Upper lobe of left lung (tissue), 6 donors: ENCODE measurements at regions not wholly inside any gene's neighbourhood (a gene's known extent, or its start where the extent isn't known, plus 50 kb on each side); places are given as distances from the start of the nearest gene placed in this dataset.
A peak's percentile ranks its signal among the peaks of the same experiment; 100 is the strongest.

Source experiments
- ATAC-seq, 2 donors: fragments of 200-7000 bp; cut with Tn5 transposase; one replicate each; pipeline ENCODE4 v1.9.1; 2022; ENCODE audit warnings: mild to moderate bottlenecking in 2 of 2, moderate library complexity in 2 of 2; ENCODE audit not compliant: low FRiP score in 2 of 2
- DNase-seq, 2 donors: peaks; one replicate each; pipeline ENCODE4 v3.0.0-alpha.2; 2019 to 2020
- H3K27ac ChIP-seq, 4 donors: fragments of 200-600 bp; sonication (generic); one replicate each; pipeline ENCODE4 v1.5.1; 2016 to 2019
- H3K27me3 ChIP-seq, 4 donors: fragments of 200-600 bp; sonication (generic); one replicate each; pipeline ENCODE4 v1.5.1; 2017 to 2019
- H3K36me3 ChIP-seq, 4 donors: fragments of 200-600 bp; sonication (generic); one replicate each; pipeline ENCODE4 v1.5.1; 2016 to 2019
- H3K4me1 ChIP-seq, 4 donors: fragments of 200-600 bp; sonication (generic); one replicate each; pipeline ENCODE4 v1.5.1; 2018 to 2019
- H3K4me3 ChIP-seq, 4 donors: fragments of 200-600 bp; sonication (generic); one replicate each; pipeline ENCODE4 v1.5.1; 2017 to 2019; ENCODE audit warnings: mild to moderate bottlenecking in 2 of 4, moderate library complexity in 1 of 4
- H3K9me3 ChIP-seq, 4 donors: fragments of 200-600 bp; sonication (generic); one replicate each; pipeline ENCODE4 v1.5.1; 2018 to 2019
- CTCF ChIP-seq, 6 experiments: fragments of 450-650 bp in 4 of 6; fragments of 200-600 bp in 2 of 6; sonication (generic) in 2 of 6; IDR thresholded peaks; one replicate each; pipeline ENCODE4 v1.5.1; 2016 to 2019; ENCODE audit warnings: antibody characterized with exemption in 6 of 6
- EP300 ChIP-seq, 4 donors: sonication (generic); formaldehyde crosslinking; IDR thresholded peaks; one replicate each; pipeline ENCODE4 v1.5.1; 2017; ENCODE audit warnings: antibody characterized with exemption in 4 of 4, control low read depth in 2 of 4
- POLR2A ChIP-seq, 4 donors: fragments of 450-650 bp; IDR thresholded peaks; one replicate each; pipeline ENCODE4 v1.5.1; 2016 to 2017; ENCODE audit warnings: antibody characterized with exemption in 4 of 4, mild to moderate bottlenecking in 2 of 4
- POLR2AphosphoS5 ChIP-seq, 2 donors: sonication (generic); formaldehyde crosslinking; IDR thresholded peaks; one replicate each; pipeline ENCODE4 v1.5.1; 2017; ENCODE audit warnings: antibody characterized with exemption in 2 of 2
- WGBS, 2 donors: methylation state at CpG; one replicate each; pipeline ENCODE4 v1.1.5; 2017 to 2018; 5-methylcytosine and 5-hydroxymethylcytosine counted together
- donor health status: DM: no; HTN: no; CAD: no; lungs with moderate emphysema.
- donor health status: DM: no; HTN: yes; CAD: no; lungs with severe emphysema.

- 83 to 96% methylated on average over 3 to 4 of the region's 4 CpGs for WGBS, 2 donors
- TF ChIP-seq POLR2A (IDR thresholded peaks at IDR 0.05) = no peak
- TF ChIP-seq CTCF (IDR thresholded peaks at IDR 0.05) = no peak
- TF ChIP-seq EP300 (IDR thresholded peaks at IDR 0.05) = no peak
- TF ChIP-seq POLR2AphosphoS5 (IDR thresholded peaks at IDR 0.05) = no peak
- no peaks in the 10 kb centered on the region for H3K36me3 ChIP-seq
- no peak overlapping the region for H3K27ac ChIP-seq
- H3K9me3 ChIP-seq = no peaks in the 10 kb centered on the region
- no peak overlapping the region for H3K4me3 ChIP-seq
- no peak for ATAC-seq
- H3K4me1 ChIP-seq = no peaks in the 10 kb centered on the region
- H3K27me3 ChIP-seq = no peaks in the 10 kb centered on the region
- no peak for DNase-seq
Measured at GRCh38 chr20:40431112-40431511, 257.9 kb downstream of the MAFB start.

GRCh38 chr20:40427026-40427425 lies 262.0 kb downstream of the MAFB start:
- 71 to 76% methylated on average over 4 of the region's 4 CpGs for WGBS, 2 donors
- H3K36me3 ChIP-seq = no peaks in the 10 kb centered on the region
- TF ChIP-seq POLR2AphosphoS5 (IDR thresholded peaks at IDR 0.05) = no peak
- TF ChIP-seq POLR2A (IDR thresholded peaks at IDR 0.05) = no peak
- no peak for TF ChIP-seq CTCF (IDR thresholded peaks at IDR 0.05)
- no peak for TF ChIP-seq EP300 (IDR thresholded peaks at IDR 0.05)
- no peaks in the 10 kb centered on the region for H3K4me1 ChIP-seq
- H3K27me3 ChIP-seq = no peaks in the 10 kb centered on the region
- no peak for DNase-seq
- ATAC-seq = no peak
- H3K4me3 ChIP-seq = no peak overlapping the region
- no peaks in the 10 kb centered on the region for H3K9me3 ChIP-seq
- H3K27ac ChIP-seq = no peak overlapping the region

- no peak for DNase-seq
- no peaks in the 10 kb centered on the region for H3K4me1 ChIP-seq
- 89 to 100% methylated on average over 1 of the region's 1 CpG for WGBS, 2 donors
- no peak for ATAC-seq
- no peaks in the 10 kb centered on the region for H3K36me3 ChIP-seq
- H3K27me3 ChIP-seq = no peaks in the 10 kb centered on the region
- no peaks in the 10 kb centered on the region for H3K9me3 ChIP-seq
- H3K4me3 ChIP-seq = no peak overlapping the region
- TF ChIP-seq POLR2A (IDR thresholded peaks at IDR 0.05) (no peak), EP300 (IDR thresholded peaks at IDR 0.05) (no peak), CTCF (IDR thresholded peaks at IDR 0.05) (no peak), POLR2AphosphoS5 (IDR thresholded peaks at IDR 0.05) (no peak)
- H3K27ac ChIP-seq = no peak overlapping the region
Measured at GRCh38 chr20:40424695-40425094, 264.3 kb downstream of the MAFB start.

- Histone ChIP-seq H3K9me3 (no peaks in the 10 kb centered on the region), H3K4me1 (no peaks in the 10 kb centered on the region), H3K4me3 (no peak overlapping the region), H3K36me3 (no peaks in the 10 kb centered on the region), H3K27me3 (no peaks in the 10 kb centered on the region), H3K27ac (no peak overlapping the region)
- ATAC-seq = peak in 1 of 2 donors; percentile 28
- TF ChIP-seq EP300 (IDR thresholded peaks at IDR 0.05) (no peak), POLR2AphosphoS5 (IDR thresholded peaks at IDR 0.05) (no peak), POLR2A (IDR thresholded peaks at IDR 0.05) (no peak), CTCF (IDR thresholded peaks at IDR 0.05) (no peak)
- DNase-seq = no peak
Measured at GRCh38 chr20:40422656-40423055, 266.4 kb downstream of the MAFB start.

GRCh38 chr20:40416274-40416673 lies 272.8 kb downstream of the MAFB start:
- ATAC-seq = no peak
- TF ChIP-seq CTCF (IDR thresholded peaks at IDR 0.05) (no peak), POLR2A (IDR thresholded peaks at IDR 0.05) (no peak), POLR2AphosphoS5 (IDR thresholded peaks at IDR 0.05) (no peak), EP300 (IDR thresholded peaks at IDR 0.05) (no peak)
- H3K27ac ChIP-seq = no peak overlapping the region
- no peak overlapping the region for H3K4me3 ChIP-seq
- H3K9me3 ChIP-seq = peaks cover 0 to 8% (median 0%) of the 10 kb centered on the region in 4 donors
- WGBS, 2 donors = 100% methylated on average over 1 of the region's 1 CpG
- no peaks in the 10 kb centered on the region for H3K27me3 ChIP-seq
- H3K4me1 ChIP-seq = no peaks in the 10 kb centered on the region
- DNase-seq = no peak
- H3K36me3 ChIP-seq = no peaks in the 10 kb centered on the region
